HEK293 (cell line): ENCODE measurements at regions not wholly inside any gene's neighbourhood (a gene's known extent, or its start where the extent isn't known, plus 50 kb on each side); places are given as distances from the start of the nearest gene placed in this dataset.
A peak's percentile ranks its signal among the peaks of the same experiment; 100 is the strongest.

ENCODE experiments used
- KLF1 ChIP-seq: fragments of 450-650 bp; formaldehyde crosslinking; IDR thresholded peaks from 2 replicates; pipeline ENCODE4 v1.5.1; 2016; ENCODE audit warnings: missing biosample characterization, missing genetic modification characterization
- TCF7L2 ChIP-seq: IDR thresholded peaks from 2 replicates; pipeline ENCODE4 v1.6.1; 2011; ENCODE audit warnings: low read depth, mild to moderate bottlenecking, inconsistent platforms, low read length, moderate library complexity, borderline replicate concordance
- TRIM28 ChIP-seq: IDR thresholded peaks from 2 replicates; pipeline ENCODE4 v1.6.1; 2011; ENCODE audit warnings: low read length, control low read depth, borderline replicate concordance
- ZBTB17 ChIP-seq: fragments of 450-650 bp; formaldehyde crosslinking; IDR thresholded peaks from 2 replicates; pipeline ENCODE4 v1.5.1; 2016; ENCODE audit warnings: missing biosample characterization, missing genetic modification characterization
- ZBTB7A ChIP-seq: fragments of 450-650 bp; formaldehyde crosslinking; IDR thresholded peaks from 2 replicates; pipeline ENCODE4 v1.5.1; 2016; ENCODE audit warnings: low read depth, missing biosample characterization, missing genetic modification characterization
- ZIC2 ChIP-seq: fragments of 450-650 bp; formaldehyde crosslinking; IDR thresholded peaks from 2 replicates; pipeline ENCODE4 v1.5.1; 2016; ENCODE audit warnings: missing biosample characterization, missing genetic modification characterization
- ZNF112 ChIP-seq: fragments of 450-650 bp; formaldehyde crosslinking; IDR thresholded peaks from 2 replicates; pipeline ENCODE4 v1.5.0; 2017; ENCODE audit warnings: missing biosample characterization, missing genetic modification characterization
- ZNF121 ChIP-seq: fragments of 450-650 bp; formaldehyde crosslinking; IDR thresholded peaks from 2 replicates; pipeline ENCODE4 v1.5.1; 2016; ENCODE audit warnings: missing biosample characterization, missing genetic modification characterization
- ZNF146 ChIP-seq: fragments of 450-650 bp; formaldehyde crosslinking; IDR thresholded peaks from 2 replicates; pipeline ENCODE4 v1.5.1; 2016; ENCODE audit warnings: missing biosample characterization, missing genetic modification characterization
- ZNF169 ChIP-seq: fragments of 450-650 bp; formaldehyde crosslinking; IDR thresholded peaks from 2 replicates; pipeline ENCODE4 v1.5.1; 2016; ENCODE audit warnings: missing biosample characterization, missing genetic modification characterization
- ZNF223 ChIP-seq: fragments of 450-650 bp; formaldehyde crosslinking; IDR thresholded peaks from 2 replicates; pipeline ENCODE4 v1.5.1; 2016; ENCODE audit warnings: missing biosample characterization, missing genetic modification characterization
- ZNF248 ChIP-seq: fragments of 450-650 bp; formaldehyde crosslinking; IDR thresholded peaks from 2 replicates; pipeline ENCODE4 v1.5.1; 2017; ENCODE audit warnings: missing biosample characterization, missing genetic modification characterization
- ZNF311 ChIP-seq: fragments of 450-650 bp; formaldehyde crosslinking; IDR thresholded peaks from 2 replicates; pipeline ENCODE4 v1.5.1; 2017; ENCODE audit warnings: missing biosample characterization, missing genetic modification characterization, borderline replicate concordance
- ZNF350 ChIP-seq: fragments of 450-650 bp; formaldehyde crosslinking; IDR thresholded peaks from 2 replicates; pipeline ENCODE4 v1.5.0; 2017; ENCODE audit warnings: missing biosample characterization, mild to moderate bottlenecking, missing genetic modification characterization
- ZNF404 ChIP-seq: fragments of 450-650 bp; formaldehyde crosslinking; IDR thresholded peaks from 2 replicates; pipeline ENCODE4 v1.5.1; 2017; ENCODE audit warnings: missing biosample characterization, missing genetic modification characterization
- ZNF501 ChIP-seq: fragments of 450-650 bp; formaldehyde crosslinking; IDR thresholded peaks from 2 replicates; pipeline ENCODE4 v1.5.1; 2016; ENCODE audit warnings: missing biosample characterization, missing genetic modification characterization
- ZNF530 ChIP-seq: fragments of 450-650 bp; formaldehyde crosslinking; IDR thresholded peaks from 2 replicates; pipeline ENCODE4 v1.5.1; 2016; ENCODE audit warnings: low read depth, missing biosample characterization, missing genetic modification characterization
- ZNF623 ChIP-seq: fragments of 450-650 bp; formaldehyde crosslinking; IDR thresholded peaks from 2 replicates; pipeline ENCODE4 v1.5.1; 2016; ENCODE audit warnings: missing biosample characterization, missing genetic modification characterization
- ZNF670 ChIP-seq: fragments of 450-650 bp; formaldehyde crosslinking; IDR thresholded peaks from 2 replicates; pipeline ENCODE4 v1.5.1; 2016; ENCODE audit warnings: missing biosample characterization, missing genetic modification characterization, low read depth
- ZNF768 ChIP-seq: fragments of 450-650 bp; formaldehyde crosslinking; IDR thresholded peaks from 2 replicates; pipeline ENCODE4 v1.5.1; 2018; ENCODE audit warnings: missing biosample characterization, mild to moderate bottlenecking, missing genetic modification characterization
- ZNF830 ChIP-seq: fragments of 450-650 bp; IDR thresholded peaks from 2 replicates; pipeline ENCODE4 v1.5.0; 2018; ENCODE audit warnings: missing biosample characterization, missing genetic modification characterization, low read depth, mild to moderate bottlenecking, moderate library complexity
- ZNF837 ChIP-seq: fragments of 450-650 bp; formaldehyde crosslinking; IDR thresholded peaks from 2 replicates; pipeline ENCODE4 v1.5.1; 2016; ENCODE audit warnings: missing biosample characterization, missing genetic modification characterization
- ZSCAN23 ChIP-seq: fragments of 450-650 bp; formaldehyde crosslinking; IDR thresholded peaks from 2 replicates; pipeline ENCODE4 v1.5.1; 2016; ENCODE audit warnings: missing biosample characterization, missing genetic modification characterization
- TF ChIP-seq, protein P1 (sequence below): fragments of 450-650 bp; formaldehyde crosslinking; IDR thresholded peaks from 2 replicates; pipeline ENCODE4 v1.5.1; 2016; ENCODE audit warnings: missing biosample characterization, missing genetic modification characterization
- TF ChIP-seq, protein P2 (sequence below): fragments of 450-650 bp; formaldehyde crosslinking; IDR thresholded peaks from 2 replicates; pipeline ENCODE4 v1.5.1; 2017; ENCODE audit warnings: missing biosample characterization, missing genetic modification characterization
- TF ChIP-seq, protein P3 (sequence below): fragments of 450-650 bp; formaldehyde crosslinking; IDR thresholded peaks from 2 replicates; pipeline ENCODE4 v1.5.1; 2016; ENCODE audit warnings: missing biosample characterization, missing genetic modification characterization
- TF ChIP-seq, protein P4 (sequence below): fragments of 450-650 bp; formaldehyde crosslinking; IDR thresholded peaks from 2 replicates; pipeline ENCODE4 v1.5.1; 2017; ENCODE audit warnings: missing biosample characterization, missing genetic modification characterization
- TF ChIP-seq, protein P5 (sequence below): fragments of 450-650 bp; formaldehyde crosslinking; IDR thresholded peaks from 2 replicates; pipeline ENCODE4 v1.5.1; 2016; ENCODE audit warnings: missing biosample characterization, missing genetic modification characterization
- TF ChIP-seq, protein P6 (sequence below): fragments of 450-650 bp; IDR thresholded peaks from 2 replicates; pipeline ENCODE4 v1.5.1; 2018; ENCODE audit warnings: missing biosample characterization, mild to moderate bottlenecking, missing genetic modification characterization

DNA sequence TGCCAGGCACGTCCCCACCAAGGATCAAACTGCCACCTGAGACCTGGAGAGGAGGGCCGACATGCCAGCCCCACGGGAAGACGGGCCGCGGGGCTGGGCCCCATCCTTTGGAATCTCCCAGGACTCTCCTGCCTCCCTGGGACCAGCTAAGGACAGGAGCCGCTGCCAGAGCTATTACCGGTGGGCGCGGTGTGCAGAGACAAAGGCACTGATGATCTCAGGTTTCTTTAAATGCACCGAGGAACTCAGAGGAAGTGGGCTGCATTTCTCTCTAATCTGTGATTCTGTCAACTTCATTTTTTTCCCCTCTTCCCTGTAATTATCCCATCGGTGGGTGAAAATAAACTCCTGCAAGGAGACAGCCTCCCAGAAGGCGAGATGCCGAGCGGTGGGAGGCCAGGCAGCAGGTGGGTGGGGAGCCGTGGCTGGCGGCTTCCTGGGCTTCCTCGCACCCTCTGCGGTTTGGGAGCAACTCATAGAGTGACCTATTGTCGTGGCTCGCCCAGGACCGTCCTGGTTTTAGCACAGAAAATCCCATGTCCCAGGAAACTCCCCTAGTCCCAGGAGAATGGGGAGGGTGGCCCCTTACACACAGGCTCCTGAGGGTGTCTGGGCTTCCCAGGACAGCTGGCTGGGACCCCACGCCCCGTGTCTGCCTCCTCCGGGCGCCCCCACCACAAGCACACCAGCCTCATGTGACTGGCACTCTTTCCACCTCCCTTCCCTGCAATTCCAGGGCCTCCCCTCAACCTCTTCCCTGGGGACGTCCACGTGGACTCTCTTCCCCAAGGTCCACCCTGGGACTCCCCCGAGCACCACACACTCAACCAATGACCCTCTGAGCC lies 62.3 kb upstream of the ADRA2C start (continued):
- TF ChIP-seq, protein P1, sequence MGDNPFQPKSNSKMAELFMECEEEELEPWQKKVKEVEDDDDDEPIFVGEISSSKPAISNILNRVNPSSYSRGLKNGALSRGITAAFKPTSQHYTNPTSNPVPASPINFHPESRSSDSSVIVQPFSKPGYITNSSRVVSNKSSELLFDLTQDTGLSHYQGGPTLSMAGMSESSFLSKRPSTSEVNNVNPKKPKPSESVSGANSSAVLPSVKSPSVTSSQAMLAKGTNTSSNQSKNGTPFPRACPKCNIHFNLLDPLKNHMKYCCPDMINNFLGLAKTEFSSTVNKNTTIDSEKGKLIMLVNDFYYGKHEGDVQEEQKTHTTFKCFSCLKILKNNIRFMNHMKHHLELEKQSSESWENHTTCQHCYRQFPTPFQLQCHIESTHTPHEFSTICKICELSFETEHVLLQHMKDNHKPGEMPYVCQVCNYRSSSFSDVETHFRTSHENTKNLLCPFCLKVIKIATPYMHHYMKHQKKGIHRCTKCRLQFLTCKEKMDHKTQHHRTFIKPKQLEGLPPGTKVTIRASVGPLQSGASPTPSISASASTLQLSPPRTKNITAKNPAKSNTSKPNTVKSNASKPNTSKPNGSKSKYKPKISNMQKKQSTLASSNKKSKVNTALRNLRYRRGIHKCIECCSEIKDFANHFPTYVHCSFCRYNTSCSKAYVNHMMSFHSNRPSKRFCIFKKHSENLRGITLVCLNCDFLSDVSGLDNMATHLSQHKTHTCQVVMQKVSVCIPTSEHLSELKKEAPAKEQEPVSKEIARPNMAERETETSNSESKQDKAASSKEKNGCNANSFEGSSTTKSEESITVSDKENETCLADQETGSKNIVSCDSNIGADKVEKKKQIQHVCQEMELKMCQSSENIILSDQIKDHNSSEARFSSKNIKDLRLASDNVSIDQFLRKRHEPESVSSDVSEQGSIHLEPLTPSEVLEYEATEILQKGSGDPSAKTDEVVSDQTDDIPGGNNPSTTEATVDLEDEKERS (tag by site-specific recombination) = no peak
- TF ChIP-seq ZNF837 (no peak), ZNF768 (tag by site-specific recombination) (no peak), ZBTB7A (tag by site-specific recombination) (no peak), ZNF248 (tag by site-specific recombination) (no peak), ZNF830 (tag by site-specific recombination) (no peak), ZIC2 (tag by site-specific recombination) (peak; percentile 54; the same call in 1 of the 2 replicates), ZNF223 (no peak), ZNF350 (tag by site-specific recombination) (no peak), ZNF112 (no peak), ZNF530 (tag by site-specific recombination) (no peak), ZBTB17 (tag by site-specific recombination) (peak; percentile 57), KLF1 (tag by site-specific recombination) (0 out of 2 replicates have a peak, but pooled peaks have one; percentile 10), TRIM28 (no peak), ZNF311 (no peak), ZNF623 (tag by site-specific recombination) (no peak), TCF7L2 (no peak), ZNF404 (tag by site-specific recombination) (no peak), ZNF670 (tag by site-specific recombination) (no peak), ZNF121 (no peak), ZNF146 (tag by site-specific recombination) (no peak), ZNF501 (no peak), ZSCAN23 (tag by site-specific recombination) (no peak), ZNF169 (tag by site-specific recombination) (no peak)
- TF ChIP-seq, protein P2, sequence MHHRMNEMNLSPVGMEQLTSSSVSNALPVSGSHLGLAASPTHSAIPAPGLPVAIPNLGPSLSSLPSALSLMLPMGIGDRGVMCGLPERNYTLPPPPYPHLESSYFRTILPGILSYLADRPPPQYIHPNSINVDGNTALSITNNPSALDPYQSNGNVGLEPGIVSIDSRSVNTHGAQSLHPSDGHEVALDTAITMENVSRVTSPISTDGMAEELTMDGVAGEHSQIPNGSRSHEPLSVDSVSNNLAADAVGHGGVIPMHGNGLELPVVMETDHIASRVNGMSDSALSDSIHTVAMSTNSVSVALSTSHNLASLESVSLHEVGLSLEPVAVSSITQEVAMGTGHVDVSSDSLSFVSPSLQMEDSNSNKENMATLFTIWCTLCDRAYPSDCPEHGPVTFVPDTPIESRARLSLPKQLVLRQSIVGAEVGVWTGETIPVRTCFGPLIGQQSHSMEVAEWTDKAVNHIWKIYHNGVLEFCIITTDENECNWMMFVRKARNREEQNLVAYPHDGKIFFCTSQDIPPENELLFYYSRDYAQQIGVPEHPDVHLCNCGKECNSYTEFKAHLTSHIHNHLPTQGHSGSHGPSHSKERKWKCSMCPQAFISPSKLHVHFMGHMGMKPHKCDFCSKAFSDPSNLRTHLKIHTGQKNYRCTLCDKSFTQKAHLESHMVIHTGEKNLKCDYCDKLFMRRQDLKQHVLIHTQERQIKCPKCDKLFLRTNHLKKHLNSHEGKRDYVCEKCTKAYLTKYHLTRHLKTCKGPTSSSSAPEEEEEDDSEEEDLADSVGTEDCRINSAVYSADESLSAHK (tag by site-specific recombination) = no peak
- TF ChIP-seq, protein P3, sequence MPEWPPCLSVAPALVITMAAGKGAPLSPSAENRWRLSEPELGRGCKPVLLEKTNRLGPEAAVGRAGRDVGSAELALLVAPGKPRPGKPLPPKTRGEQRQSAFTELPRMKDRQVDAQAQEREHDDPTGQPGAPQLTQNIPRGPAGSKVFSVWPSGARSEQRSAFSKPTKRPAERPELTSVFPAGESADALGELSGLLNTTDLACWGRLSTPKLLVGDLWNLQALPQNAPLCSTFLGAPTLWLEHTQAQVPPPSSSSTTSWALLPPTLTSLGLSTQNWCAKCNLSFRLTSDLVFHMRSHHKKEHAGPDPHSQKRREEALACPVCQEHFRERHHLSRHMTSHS (tag by site-specific recombination) = no peak
- TF ChIP-seq, protein P4, sequence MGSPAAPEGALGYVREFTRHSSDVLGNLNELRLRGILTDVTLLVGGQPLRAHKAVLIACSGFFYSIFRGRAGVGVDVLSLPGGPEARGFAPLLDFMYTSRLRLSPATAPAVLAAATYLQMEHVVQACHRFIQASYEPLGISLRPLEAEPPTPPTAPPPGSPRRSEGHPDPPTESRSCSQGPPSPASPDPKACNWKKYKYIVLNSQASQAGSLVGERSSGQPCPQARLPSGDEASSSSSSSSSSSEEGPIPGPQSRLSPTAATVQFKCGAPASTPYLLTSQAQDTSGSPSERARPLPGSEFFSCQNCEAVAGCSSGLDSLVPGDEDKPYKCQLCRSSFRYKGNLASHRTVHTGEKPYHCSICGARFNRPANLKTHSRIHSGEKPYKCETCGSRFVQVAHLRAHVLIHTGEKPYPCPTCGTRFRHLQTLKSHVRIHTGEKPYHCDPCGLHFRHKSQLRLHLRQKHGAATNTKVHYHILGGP = no peak
- TF ChIP-seq, protein P5, sequence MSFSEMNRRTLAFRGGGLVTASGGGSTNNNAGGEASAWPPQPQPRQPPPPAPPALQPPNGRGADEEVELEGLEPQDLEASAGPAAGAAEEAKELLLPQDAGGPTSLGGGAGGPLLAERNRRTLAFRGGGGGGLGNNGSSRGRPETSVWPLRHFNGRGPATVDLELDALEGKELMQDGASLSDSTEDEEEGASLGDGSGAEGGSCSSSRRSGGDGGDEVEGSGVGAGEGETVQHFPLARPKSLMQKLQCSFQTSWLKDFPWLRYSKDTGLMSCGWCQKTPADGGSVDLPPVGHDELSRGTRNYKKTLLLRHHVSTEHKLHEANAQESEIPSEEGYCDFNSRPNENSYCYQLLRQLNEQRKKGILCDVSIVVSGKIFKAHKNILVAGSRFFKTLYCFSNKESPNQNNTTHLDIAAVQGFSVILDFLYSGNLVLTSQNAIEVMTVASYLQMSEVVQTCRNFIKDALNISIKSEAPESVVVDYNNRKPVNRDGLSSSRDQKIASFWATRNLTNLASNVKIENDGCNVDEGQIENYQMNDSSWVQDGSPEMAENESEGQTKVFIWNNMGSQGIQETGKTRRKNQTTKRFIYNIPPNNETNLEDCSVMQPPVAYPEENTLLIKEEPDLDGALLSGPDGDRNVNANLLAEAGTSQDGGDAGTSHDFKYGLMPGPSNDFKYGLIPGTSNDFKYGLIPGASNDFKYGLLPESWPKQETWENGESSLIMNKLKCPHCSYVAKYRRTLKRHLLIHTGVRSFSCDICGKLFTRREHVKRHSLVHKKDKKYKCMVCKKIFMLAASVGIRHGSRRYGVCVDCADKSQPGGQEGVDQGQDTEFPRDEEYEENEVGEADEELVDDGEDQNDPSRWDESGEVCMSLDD (tag by site-specific recombination) = no peak
- TF ChIP-seq, protein P6, sequence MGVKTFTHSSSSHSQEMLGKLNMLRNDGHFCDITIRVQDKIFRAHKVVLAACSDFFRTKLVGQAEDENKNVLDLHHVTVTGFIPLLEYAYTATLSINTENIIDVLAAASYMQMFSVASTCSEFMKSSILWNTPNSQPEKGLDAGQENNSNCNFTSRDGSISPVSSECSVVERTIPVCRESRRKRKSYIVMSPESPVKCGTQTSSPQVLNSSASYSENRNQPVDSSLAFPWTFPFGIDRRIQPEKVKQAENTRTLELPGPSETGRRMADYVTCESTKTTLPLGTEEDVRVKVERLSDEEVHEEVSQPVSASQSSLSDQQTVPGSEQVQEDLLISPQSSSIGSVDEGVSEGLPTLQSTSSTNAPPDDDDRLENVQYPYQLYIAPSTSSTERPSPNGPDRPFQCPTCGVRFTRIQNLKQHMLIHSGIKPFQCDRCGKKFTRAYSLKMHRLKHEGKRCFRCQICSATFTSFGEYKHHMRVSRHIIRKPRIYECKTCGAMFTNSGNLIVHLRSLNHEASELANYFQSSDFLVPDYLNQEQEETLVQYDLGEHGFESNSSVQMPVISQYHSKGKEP = 0 out of 2 replicates have a peak, but pooled peaks have one; percentile 32
